Large intestine (tissue), 3 donors: ENCODE measurements at regions not wholly inside any gene's neighbourhood (a gene's known extent, or its start where the extent isn't known, plus 50 kb on each side); places are given as distances from the start of the nearest gene placed in this dataset.
"Not testable (repeated sequence)": the region's sequence is repeated elsewhere in the genome, so short reads cannot be mapped to it uniquely, and the experiment has no call there.

Experiments used
- DNase-seq, 2 donors: peaks; one replicate each; pipeline versions ENCODE4 v3.0.0 to v3.0.0-alpha.2; 2013
- H3K27ac ChIP-seq: one replicate; pipeline ENCODE4 v1.5.1; 2013; ENCODE audit warnings: low read length
- H3K27me3 ChIP-seq: 2 replicates; pipeline ENCODE4 v1.6.1; 2013; ENCODE audit warnings: low read length; ENCODE audit not compliant: control insufficient read depth, insufficient read depth
- H3K36me3 ChIP-seq: 2 replicates; pipeline ENCODE4 v1.6.1; 2013; ENCODE audit warnings: low read length; ENCODE audit not compliant: control insufficient read depth, insufficient read depth
- H3K4me1 ChIP-seq: one replicate; pipeline ENCODE4 v1.6.1; 2013; ENCODE audit warnings: low read length; ENCODE audit not compliant: control insufficient read depth, insufficient read depth
- H3K4me3 ChIP-seq: one replicate; pipeline ENCODE4 v1.5.1; 2013; ENCODE audit warnings: low read length
- H3K9me3 ChIP-seq: one replicate; pipeline ENCODE4 v1.6.1; 2013; ENCODE audit warnings: mild to moderate bottlenecking, low read depth, low read length, moderate library complexity; ENCODE audit not compliant: control insufficient read depth
- WGBS: methylation state at CpG from one replicate; pipeline ENCODE4 v1.1.5; 2013; ENCODE audit warnings: low lambda C conversion rate; ENCODE audit not compliant: insufficient coverage; 5-methylcytosine and 5-hydroxymethylcytosine counted together

DNA sequence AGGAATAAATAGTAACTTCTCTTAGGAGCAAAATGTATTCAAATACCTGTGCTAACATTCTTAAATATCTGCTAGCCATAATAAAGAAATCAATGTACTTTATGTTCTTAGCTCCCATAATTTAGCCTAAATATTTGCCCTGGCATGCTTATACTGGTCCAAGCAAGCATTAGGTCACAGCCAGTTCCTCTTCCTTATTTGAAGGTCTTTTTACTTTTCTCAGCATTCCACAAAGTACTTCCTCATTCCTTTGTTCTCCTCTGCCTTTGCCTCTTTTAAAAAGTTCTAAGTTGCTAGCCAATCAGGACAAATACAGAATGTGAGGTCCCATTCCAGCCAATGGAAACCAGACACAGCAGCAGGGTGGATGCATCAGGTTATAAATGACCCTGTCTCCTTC is 102.9 kb upstream of the INTU start:
- H3K27me3 ChIP-seq, DNase-seq, H3K4me1 ChIP-seq, H3K4me3 ChIP-seq, H3K27ac ChIP-seq, H3K9me3 ChIP-seq, H3K36me3 ChIP-seq: not testable (repeated sequence)

DNA sequence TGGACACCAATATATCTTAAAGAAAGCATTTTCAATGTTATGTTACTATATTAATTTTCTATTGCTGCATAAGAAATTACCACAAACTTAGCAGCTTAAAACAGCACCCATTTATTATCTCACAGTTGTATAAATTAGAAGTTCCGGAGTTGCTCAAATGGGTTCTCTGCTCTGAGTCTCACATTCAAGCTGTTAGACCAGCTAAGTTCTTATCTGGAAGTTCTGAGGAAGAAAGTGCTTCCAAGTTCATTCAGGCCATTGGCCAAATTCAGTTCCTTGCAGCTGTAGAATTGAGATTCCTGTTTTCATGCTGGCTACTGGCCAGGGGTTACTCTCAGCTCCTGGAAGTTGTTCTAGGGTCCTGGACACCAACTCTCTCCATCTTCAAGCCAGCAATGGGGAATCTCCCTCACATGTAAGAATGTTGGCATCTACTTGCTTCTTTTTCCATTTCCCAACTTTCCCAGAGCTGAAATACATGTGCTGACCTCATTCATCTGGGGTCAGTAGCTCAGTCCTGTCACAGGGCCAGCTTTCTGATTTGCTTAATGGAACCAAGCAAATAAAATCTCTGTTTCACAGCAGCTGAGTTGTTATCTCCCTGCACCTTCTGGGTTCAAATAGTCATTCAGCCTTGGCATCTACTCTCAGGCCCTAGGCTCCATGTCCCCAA is 99.6 kb upstream of the INTU start:
- Histone ChIP-seq H3K36me3 (no peaks in the 10 kb centered on the region), H3K9me3 (no peaks in the 10 kb centered on the region), H3K27me3 (no peaks in the 10 kb centered on the region), H3K27ac (no peak overlapping the region), H3K4me3 (no peak overlapping the region), H3K4me1 (no peaks in the 10 kb centered on the region)
- WGBS = 100% methylated on average over 1 of the region's 1 CpG
- DNase-seq = peak; percentile 47 to 50

DNA sequence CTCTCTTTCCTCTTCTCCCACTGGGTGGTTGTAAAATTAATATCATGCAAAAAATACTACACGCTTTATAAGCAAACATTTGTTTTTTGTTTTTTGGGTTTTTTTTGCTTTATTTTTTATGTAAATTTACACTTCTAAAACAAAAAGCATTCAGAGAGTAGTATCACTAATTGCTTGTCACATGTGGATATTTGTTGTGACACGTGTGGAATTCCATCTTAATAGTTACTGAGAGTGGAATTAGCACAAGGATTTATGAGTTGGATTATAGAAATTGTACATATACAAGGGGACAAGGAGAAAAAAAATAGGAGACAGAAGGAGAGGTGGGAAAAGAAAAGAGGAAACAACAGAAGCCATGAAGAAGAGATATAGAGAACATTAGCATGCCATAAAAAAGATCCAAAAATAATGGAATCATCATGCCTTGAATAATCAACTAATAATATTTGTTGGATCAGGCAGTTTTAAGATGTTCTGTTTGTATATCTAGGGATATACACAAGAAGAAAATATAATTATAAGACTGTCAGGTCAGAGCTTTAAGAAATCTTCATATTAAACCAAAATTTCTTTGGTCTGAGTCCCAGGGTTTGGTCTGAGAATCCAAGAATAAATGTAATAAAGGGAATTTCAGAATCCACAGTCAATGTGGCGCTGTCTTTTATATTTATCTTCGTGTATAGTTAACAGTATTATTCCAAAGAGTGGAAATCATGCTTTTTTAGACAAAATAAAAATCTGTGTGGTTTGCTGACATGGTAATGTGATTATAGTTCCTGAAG is 98.5 kb upstream of the INTU start:
- no peaks in the 10 kb centered on the region for H3K36me3 ChIP-seq
- no peak for DNase-seq
- H3K27me3 ChIP-seq = no peaks in the 10 kb centered on the region
- H3K4me3 ChIP-seq = no peak overlapping the region
- 80% methylated on average over 3 of the region's 4 CpGs for WGBS
- H3K27ac ChIP-seq = no peak overlapping the region
- no peaks in the 10 kb centered on the region for H3K9me3 ChIP-seq
- no peaks in the 10 kb centered on the region for H3K4me1 ChIP-seq

DNA sequence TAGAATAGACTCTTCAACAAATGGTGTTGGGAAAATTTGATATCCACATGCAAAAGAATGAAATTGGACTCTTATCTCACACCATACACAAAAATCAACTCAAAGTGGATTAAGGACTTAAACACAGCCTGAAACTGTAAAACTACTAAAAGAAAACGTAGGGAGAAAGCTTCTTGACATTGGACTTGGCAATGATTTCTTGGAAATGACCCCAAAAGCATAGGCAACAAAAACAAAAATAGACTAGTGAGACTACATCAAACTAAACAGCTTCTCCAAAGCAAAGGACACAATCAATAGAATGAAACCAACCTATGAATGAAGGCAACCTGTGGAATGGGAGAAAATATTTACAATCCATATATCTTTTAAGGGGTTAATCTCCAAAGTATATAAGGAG is 94.7 kb upstream of the INTU start:
- H3K36me3 ChIP-seq = no peaks in the 10 kb centered on the region
- WGBS = no CpG with 5 or more reads among the region's 1 CpG
- no peak for DNase-seq
- H3K9me3 ChIP-seq = no peaks in the 10 kb centered on the region
- no peak overlapping the region for H3K4me3 ChIP-seq
- no peaks in the 10 kb centered on the region for H3K4me1 ChIP-seq
- no peak overlapping the region for H3K27ac ChIP-seq
- no peaks in the 10 kb centered on the region for H3K27me3 ChIP-seq

DNA sequence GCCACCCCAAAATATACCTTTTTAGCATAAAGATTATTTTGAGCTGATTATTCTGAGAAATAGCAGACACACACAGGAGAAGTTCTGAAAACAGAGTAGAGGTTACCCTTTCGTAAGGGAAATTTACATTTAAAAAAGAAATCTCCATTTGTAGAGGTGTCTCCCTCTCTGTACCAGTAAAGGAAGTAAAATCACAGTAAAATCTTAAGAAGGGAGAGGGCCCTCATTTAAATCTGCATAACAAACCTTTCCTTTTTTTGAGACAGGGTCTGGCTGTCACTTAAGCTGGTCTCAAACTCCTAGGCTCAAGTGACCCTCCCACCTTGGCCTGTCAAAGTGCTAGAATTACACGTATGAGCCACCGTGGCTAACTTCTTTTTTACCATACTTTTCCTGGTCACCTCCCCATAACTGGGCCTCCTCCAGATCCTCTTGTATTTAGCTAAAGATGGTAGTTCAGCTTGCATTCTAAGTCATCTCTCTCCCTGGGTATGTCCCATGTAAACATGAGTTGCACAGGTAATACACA is 92.2 kb upstream of the INTU start:
- WGBS = 91% methylated on average over 1 of the region's 3 CpGs

DNA sequence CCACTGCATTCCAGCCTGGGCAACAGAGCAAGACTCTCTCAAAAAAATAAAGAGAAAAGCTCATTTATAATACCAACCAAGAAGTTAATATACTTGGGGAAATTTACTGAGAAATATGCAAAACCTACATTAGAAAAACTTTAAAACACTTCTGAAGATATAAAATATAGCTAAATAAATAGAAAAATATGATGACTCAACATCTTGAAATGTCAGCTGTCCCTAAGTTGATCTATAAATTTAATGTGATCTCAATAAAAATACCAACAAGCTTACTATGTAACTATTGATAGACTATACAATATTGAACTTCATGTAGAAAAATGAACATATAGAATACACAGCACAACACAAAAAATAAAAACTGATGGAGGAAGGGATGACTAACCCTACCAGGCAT is 87.5 kb upstream of the INTU start:
- no peak overlapping the region for H3K27ac ChIP-seq
- H3K27me3 ChIP-seq = no peaks in the 10 kb centered on the region
- H3K9me3 ChIP-seq = no peaks in the 10 kb centered on the region
- DNase-seq = no peak
- no peaks in the 10 kb centered on the region for H3K36me3 ChIP-seq
- H3K4me1 ChIP-seq = no peaks in the 10 kb centered on the region
- no peak overlapping the region for H3K4me3 ChIP-seq

More for the DNA sequence above, 92.2 kb upstream of the INTU start:
- Histone ChIP-seq H3K36me3 (no peaks in the 10 kb centered on the region), H3K27ac (no peak overlapping the region), H3K9me3 (no peaks in the 10 kb centered on the region), H3K4me1 (no peaks in the 10 kb centered on the region), H3K4me3 (no peak overlapping the region), H3K27me3 (no peaks in the 10 kb centered on the region)
- no peak for DNase-seq

DNA sequence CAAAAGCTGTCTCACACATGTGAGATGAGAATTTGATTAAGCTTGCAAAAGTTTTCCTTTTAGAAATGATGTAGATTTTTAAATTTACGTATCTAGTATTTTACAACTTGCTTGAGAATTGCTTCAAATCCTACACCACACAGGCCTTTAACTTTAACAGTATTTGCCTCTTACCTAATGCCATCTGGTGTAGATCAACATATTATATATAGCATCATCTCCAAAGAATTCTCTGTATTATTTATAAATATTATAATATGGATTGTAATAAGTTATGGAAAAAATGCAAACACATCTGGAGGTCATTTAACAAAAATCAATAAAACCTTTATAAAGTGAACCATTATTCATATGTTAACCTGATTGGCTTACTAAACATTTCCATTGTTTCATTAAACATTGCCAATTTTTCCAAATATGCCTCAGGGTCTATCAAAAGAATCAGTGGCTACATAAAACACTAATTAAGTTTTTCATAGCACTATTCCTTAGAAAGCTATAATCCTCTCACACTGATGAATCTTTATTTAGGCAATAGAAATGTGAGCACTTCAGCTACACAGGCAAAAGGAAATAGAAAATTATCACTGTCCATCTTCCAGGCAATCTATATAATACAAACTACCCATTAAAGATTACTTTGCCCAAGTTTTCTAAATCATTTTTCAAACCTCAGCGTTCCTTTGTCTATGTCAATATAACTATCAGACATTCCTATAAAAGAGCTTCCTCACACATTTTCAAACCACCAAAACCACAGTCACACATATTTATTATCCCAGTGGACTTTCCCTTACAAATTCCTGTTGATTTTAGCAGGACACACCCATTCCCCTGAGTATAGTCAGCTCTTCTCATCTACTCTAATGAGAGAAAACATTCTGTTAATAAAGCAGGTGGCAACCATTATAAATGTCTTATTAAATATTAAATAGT is 83.5 kb upstream of the INTU start:
- H3K36me3 ChIP-seq = no peaks in the 10 kb centered on the region
- no peaks in the 10 kb centered on the region for H3K27me3 ChIP-seq
- no peaks in the 10 kb centered on the region for H3K9me3 ChIP-seq
- no CpG with 5 or more reads among the region's 2 CpGs for WGBS
- no peaks in the 10 kb centered on the region for H3K4me1 ChIP-seq
- no peak overlapping the region for H3K4me3 ChIP-seq
- no peak overlapping the region for H3K27ac ChIP-seq
- DNase-seq = no peak

DNA sequence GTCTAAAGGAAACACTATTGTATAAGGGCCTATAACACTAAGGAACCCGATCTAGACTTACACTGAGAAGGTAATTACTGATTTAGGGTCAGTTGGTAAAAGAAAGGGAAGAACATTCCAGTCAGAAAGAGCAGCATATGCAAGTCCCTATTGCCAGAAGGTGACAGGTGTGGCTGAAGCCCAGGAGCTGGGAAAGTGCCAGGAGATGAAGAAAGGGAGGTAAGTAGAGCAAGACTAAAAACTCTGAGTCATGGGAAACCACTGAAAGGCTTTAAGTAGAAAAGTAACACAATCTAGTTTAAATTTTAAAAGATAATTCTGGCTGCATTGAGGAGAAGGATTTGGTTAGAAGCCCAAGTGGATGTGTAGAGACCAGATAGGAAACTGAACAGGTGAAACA is 77.7 kb upstream of the INTU start:
- no peak overlapping the region for H3K27ac ChIP-seq
- no peak for DNase-seq
- no peaks in the 10 kb centered on the region for H3K27me3 ChIP-seq
- WGBS = no CpG with 5 or more reads among the region's 1 CpG
- H3K36me3 ChIP-seq = no peaks in the 10 kb centered on the region
- H3K4me1 ChIP-seq = no peaks in the 10 kb centered on the region
- H3K4me3 ChIP-seq = no peak overlapping the region
- peaks cover 3% of the 10 kb centered on the region for H3K9me3 ChIP-seq

DNA sequence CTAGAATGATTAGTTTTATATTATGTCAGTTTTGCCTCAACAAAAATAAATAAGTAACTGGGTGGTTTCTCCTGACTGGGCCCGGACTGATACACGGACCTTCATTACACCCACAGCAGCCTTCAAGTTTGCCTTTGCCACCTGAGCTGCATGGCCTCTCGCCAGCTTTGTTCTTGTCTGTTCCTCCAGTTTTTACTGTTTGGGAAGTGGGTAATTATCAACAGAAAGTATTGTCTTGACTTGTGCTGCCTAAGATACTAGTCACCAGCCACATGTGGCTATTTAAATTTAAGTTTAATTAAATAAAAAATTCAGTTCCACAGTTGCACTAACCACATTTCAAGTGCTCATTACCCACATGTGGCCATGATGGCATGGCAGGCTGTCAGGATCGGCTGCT is 74.7 kb upstream of the INTU start:
- Histone ChIP-seq H3K36me3 (no peaks in the 10 kb centered on the region), H3K27me3 (no peaks in the 10 kb centered on the region), H3K4me1 (no peaks in the 10 kb centered on the region), H3K9me3 (peaks cover 3% of the 10 kb centered on the region), H3K27ac (no peak overlapping the region), H3K4me3 (no peak overlapping the region)
- no peak for DNase-seq
- no CpG with 5 or more reads among the region's 4 CpGs for WGBS
